GM12878 (cell line): ENCODE measurements at regions not wholly inside any gene's neighbourhood (a gene's known extent, or its start where the extent isn't known, plus 50 kb on each side); places are given as distances from the start of the nearest gene placed in this dataset.

Experiments used
- ATF7 ChIP-seq: fragments of 450-650 bp; IDR thresholded peaks from 2 replicates; pipeline ENCODE4 v1.6.1; 2016; ENCODE audit warnings: low read depth, mild to moderate bottlenecking
- BHLHE40 ChIP-seq, 2 experiments: fragments of 450-650 bp in 1 of 2; IDR thresholded peaks; 2 replicates each; pipeline ENCODE4 v1.6.1; 2011 to 2017; ENCODE audit warnings: low read depth in 2 of 2, borderline replicate concordance in 1 of 2, improper control_type of control experiment in 1 of 2, low read length in 1 of 2, mild to moderate bottlenecking in 1 of 2
- CBFB ChIP-seq: IDR thresholded peaks from 2 replicates; pipeline ENCODE4 v1.6.1; 2016; ENCODE audit warnings: antibody characterized with exemption, low read depth
- E2F4 ChIP-seq: IDR thresholded peaks from 2 replicates; pipeline ENCODE4 v1.6.1; 2012; ENCODE audit warnings: low read depth, low read length, improper control_type of control experiment
- ESRRA ChIP-seq: IDR thresholded peaks from 2 replicates; pipeline ENCODE4 v1.6.1; 2012; ENCODE audit warnings: mild to moderate bottlenecking, low read length, improper control_type of control experiment
- GATAD2B ChIP-seq: fragments of 450-650 bp; conservative IDR thresholded peaks from 2 replicates; pipeline ENCODE4 v1.6.1; 2017; ENCODE audit warnings: low read depth, mild to moderate bottlenecking, moderate library complexity
- HDAC2 ChIP-seq: fragments of 200-600 bp; sonication (generic); IDR thresholded peaks from 2 replicates; pipeline ENCODE4 v1.6.1; 2017
- IRF4 ChIP-seq: IDR thresholded peaks from 2 replicates; pipeline ENCODE4 v1.6.1; 2011; ENCODE audit warnings: low read depth, low read length
- KAT2A ChIP-seq: conservative IDR thresholded peaks from 2 replicates; pipeline ENCODE4 v1.6.1; 2011; ENCODE audit warnings: low read depth, low read length; ENCODE audit not compliant: control insufficient read depth
- MEF2B ChIP-seq: fragments of 450-650 bp; IDR thresholded peaks from 2 replicates; pipeline ENCODE4 v1.6.1; 2018; ENCODE audit warnings: mild to moderate bottlenecking, moderate library complexity; ENCODE audit not compliant: partially characterized antibody, poor library complexity, severe bottlenecking
- NFIC ChIP-seq: IDR thresholded peaks from 2 replicates; pipeline ENCODE4 v1.6.1; 2012; ENCODE audit warnings: low read depth, mild to moderate bottlenecking, inconsistent platforms, low read length, moderate library complexity
- POLR2A ChIP-seq: IDR thresholded peaks from 2 replicates; pipeline ENCODE4 v1.6.1; 2011; ENCODE audit warnings: low read depth, mild to moderate bottlenecking, low read length
- RBBP5 ChIP-seq: fragments of 200-600 bp; sonication (generic); conservative IDR thresholded peaks from 2 replicates; pipeline ENCODE4 v1.6.1; 2016
- RELA ChIP-seq: fragments of 450-650 bp; IDR thresholded peaks from 2 replicates; pipeline ENCODE4 v1.8.0; 2014; ENCODE audit warnings: borderline replicate concordance; ENCODE audit not compliant: partially characterized antibody
- SMC3 ChIP-seq: IDR thresholded peaks from 2 replicates; pipeline ENCODE4 v1.6.1; 2011; ENCODE audit warnings: low read length, improper control_type of control experiment, borderline replicate concordance
- SPI1 ChIP-seq: IDR thresholded peaks from 2 replicates; pipeline ENCODE4 v1.6.1; 2011; ENCODE audit warnings: low read depth, mild to moderate bottlenecking, low read length, moderate library complexity, borderline replicate concordance; ENCODE audit not compliant: insufficient read depth
- TCF12 ChIP-seq: IDR thresholded peaks from 2 replicates; pipeline ENCODE4 v1.6.1; 2011; ENCODE audit warnings: low read depth, mild to moderate bottlenecking, low read length
- TCF7 ChIP-seq: IDR thresholded peaks from 2 replicates; pipeline ENCODE4 v1.6.1; 2014; ENCODE audit warnings: antibody characterized with exemption, borderline replicate concordance
- USF2 ChIP-seq: IDR thresholded peaks from 2 replicates; pipeline ENCODE4 v1.6.1; 2011; ENCODE audit warnings: low read depth, low read length, improper control_type of control experiment, borderline replicate concordance
- ZBED1 ChIP-seq: IDR thresholded peaks from 2 replicates; pipeline ENCODE4 v1.6.1; 2016; ENCODE audit warnings: borderline replicate concordance
- ZBTB40 ChIP-seq: fragments of 450-650 bp; IDR thresholded peaks from 2 replicates; pipeline ENCODE4 v1.6.1; 2016; ENCODE audit warnings: mild to moderate bottlenecking, moderate library complexity, borderline replicate concordance
- ZNF384 ChIP-seq: IDR thresholded peaks from 2 replicates; pipeline ENCODE4 v1.6.1; 2012; ENCODE audit warnings: low read depth, mild to moderate bottlenecking, low read length, improper control_type of control experiment, borderline replicate concordance
- TF ChIP-seq, protein P1 (sequence below): fragments of 450-650 bp; IDR thresholded peaks from 2 replicates; pipeline ENCODE4 v1.6.1; 2017; ENCODE audit warnings: antibody characterized with exemption, mild to moderate bottlenecking, moderate library complexity

- no peak for TF ChIP-seq RBBP5
- no peak for TF ChIP-seq HDAC2
- TF ChIP-seq POLR2A = 0 out of 2 replicates have a peak, but pooled peaks have one; percentile 18
- TF ChIP-seq KAT2A = no peak
- TF ChIP-seq ESRRA = peak; percentile 63; the same call in 1 of the 2 replicates
- TF ChIP-seq SMC3 = no peak
- peak; percentile 75 to 82 for TF ChIP-seq BHLHE40 (IDR thresholded peaks at IDR 0.05; ENCODE audit: borderline replicate concordance in 1 of 2, low read depth in 2 of 2, low read length in 1 of 2)
- TF ChIP-seq ATF7 = peak; percentile 71
- TF ChIP-seq CBFB = no peak
- peak; percentile 26; the same call in 1 of the 2 replicates for TF ChIP-seq ZBTB40
- TF ChIP-seq SPI1 = peak; percentile 82
- peak; percentile 29; the same call in 1 of the 2 replicates for TF ChIP-seq USF2
- peak; percentile 91 for TF ChIP-seq NFIC
- peak; percentile 45 for TF ChIP-seq RELA
- 0 out of 2 replicates have a peak, but pooled peaks have one; percentile 23 for TF ChIP-seq TCF12
- 0 out of 2 replicates have a peak, but pooled peaks have one; percentile 24 for TF ChIP-seq GATAD2B
- TF ChIP-seq MEF2B = peak; percentile 89
- TF ChIP-seq E2F4 = no peak
- TF ChIP-seq, protein P1, sequence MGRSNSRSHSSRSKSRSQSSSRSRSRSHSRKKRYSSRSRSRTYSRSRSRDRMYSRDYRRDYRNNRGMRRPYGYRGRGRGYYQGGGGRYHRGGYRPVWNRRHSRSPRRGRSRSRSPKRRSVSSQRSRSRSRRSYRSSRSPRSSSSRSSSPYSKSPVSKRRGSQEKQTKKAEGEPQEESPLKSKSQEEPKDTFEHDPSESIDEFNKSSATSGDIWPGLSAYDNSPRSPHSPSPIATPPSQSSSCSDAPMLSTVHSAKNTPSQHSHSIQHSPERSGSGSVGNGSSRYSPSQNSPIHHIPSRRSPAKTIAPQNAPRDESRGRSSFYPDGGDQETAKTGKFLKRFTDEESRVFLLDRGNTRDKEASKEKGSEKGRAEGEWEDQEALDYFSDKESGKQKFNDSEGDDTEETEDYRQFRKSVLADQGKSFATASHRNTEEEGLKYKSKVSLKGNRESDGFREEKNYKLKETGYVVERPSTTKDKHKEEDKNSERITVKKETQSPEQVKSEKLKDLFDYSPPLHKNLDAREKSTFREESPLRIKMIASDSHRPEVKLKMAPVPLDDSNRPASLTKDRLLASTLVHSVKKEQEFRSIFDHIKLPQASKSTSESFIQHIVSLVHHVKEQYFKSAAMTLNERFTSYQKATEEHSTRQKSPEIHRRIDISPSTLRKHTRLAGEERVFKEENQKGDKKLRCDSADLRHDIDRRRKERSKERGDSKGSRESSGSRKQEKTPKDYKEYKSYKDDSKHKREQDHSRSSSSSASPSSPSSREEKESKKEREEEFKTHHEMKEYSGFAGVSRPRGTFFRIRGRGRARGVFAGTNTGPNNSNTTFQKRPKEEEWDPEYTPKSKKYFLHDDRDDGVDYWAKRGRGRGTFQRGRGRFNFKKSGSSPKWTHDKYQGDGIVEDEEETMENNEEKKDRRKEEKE = no peak
- TF ChIP-seq ZNF384 = no peak
- TF ChIP-seq TCF7 = no peak
- peak; percentile 73; the same call in 1 of the 2 replicates for TF ChIP-seq IRF4
- TF ChIP-seq ZBED1 = peak; percentile 58; the same call in 1 of the 2 replicates
Observed at GRCh38 chr3:118782755-118783202, 251.9 kb downstream of the IGSF11 start (continued).
